Astrocyte of the cerebellum (primary cell): ENCODE measurements at regions not wholly inside any gene's neighbourhood (a gene's known extent, or its start where the extent isn't known, plus 50 kb on each side); places are given as distances from the start of the nearest gene placed in this dataset.

Source experiments
- DNase-seq: peaks from one replicate; pipeline ENCODE4 v3.0.0-alpha.2; 2011; ENCODE audit warnings: low read depth
- H3K4me3 ChIP-seq: 2 replicates; pipeline ENCODE4 v1.5.1; 2011; ENCODE audit warnings: mild to moderate bottlenecking, low read depth, low read length, moderate library complexity
- CTCF ChIP-seq: IDR thresholded peaks from 2 replicates; pipeline ENCODE4 v1.5.1; 2012; ENCODE audit warnings: low read length, low read depth, moderate library complexity, mild to moderate bottlenecking; ENCODE audit errors: missing control alignments
- in situ Hi-C: cut with HindIII; loops from 2 replicates; pipeline ENCODE4 v1.10.0; 2017; ENCODE audit warnings: low sequenced_read_pairs

DNA sequence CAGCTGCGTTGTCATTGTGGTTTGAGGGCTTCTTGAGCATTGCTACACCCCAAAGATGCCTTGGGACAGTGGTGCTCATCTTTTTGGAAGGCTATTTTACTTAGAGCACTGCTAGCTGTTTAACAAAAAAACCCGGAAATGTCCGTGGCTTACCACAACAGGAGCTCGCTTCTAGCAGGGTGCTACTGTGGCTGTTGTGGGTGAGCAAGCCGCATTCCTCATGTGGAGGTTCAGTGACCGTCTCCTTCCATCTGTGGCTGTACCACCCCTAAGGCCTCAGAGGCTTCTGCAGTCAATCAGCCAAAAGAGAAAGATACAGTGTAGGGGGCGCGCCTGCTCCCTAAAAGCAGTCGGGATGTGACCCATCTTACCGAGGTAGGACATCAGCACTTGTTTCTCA is 1004.2 kb downstream of the UQCRFS1 start:
- in situ Hi-C loops: no loop called here
- no peak overlapping the region for H3K4me3 ChIP-seq
- TF ChIP-seq CTCF: no peak
- DNase-seq: no peak

GRCh38 chr19:28207244-28207643 is 1005.7 kb downstream of the UQCRFS1 start:
- no peak overlapping the region for H3K4me3 ChIP-seq
- TF ChIP-seq CTCF: no peak
- DNase-seq: no peak
- in situ Hi-C loops: no loop called here

GRCh38 chr19:28201462-28201943 is 1011.4 kb downstream of the UQCRFS1 start:
- in situ Hi-C loops: no loop called here
- DNase-seq: no peak
- TF ChIP-seq CTCF: no peak

GRCh38 chr19:28199323-28199722 is 1013.6 kb downstream of the UQCRFS1 start:
- TF ChIP-seq CTCF: no peak
- in situ Hi-C loops: no loop called here
- H3K4me3 ChIP-seq: no peak overlapping the region
- no peak for DNase-seq

More at GRCh38 chr19:28201462-28201943, 1011.4 kb downstream of the UQCRFS1 start:
- no peak overlapping the region for H3K4me3 ChIP-seq

- in situ Hi-C loops: no loop called here
- no peak overlapping the region for H3K4me3 ChIP-seq
- no peak for TF ChIP-seq CTCF
- DNase-seq: no peak
Measured at GRCh38 chr19:28196961-28197360, 1016.0 kb downstream of the UQCRFS1 start.

DNA sequence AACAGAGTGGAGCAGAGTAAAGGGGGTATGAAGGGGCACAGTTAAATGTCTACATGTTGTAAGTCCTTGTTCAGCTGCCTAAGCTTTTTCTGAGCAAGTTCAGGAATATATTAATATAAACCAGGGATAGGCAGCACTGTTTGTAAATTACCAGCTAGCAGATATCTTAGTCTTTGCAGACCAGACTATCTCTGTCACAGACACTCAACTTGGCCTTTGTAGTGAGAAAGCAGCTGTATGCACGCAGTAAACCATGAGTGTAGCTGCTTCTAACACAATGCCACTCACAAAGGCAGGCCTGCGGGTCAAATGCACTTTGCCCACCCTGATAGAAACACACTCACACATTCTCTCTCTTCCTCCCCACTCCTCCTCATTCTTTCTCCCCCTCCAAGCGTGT is 1016.9 kb downstream of the UQCRFS1 start:
- DNase-seq: no peak
- no peak overlapping the region for H3K4me3 ChIP-seq
- no peak for TF ChIP-seq CTCF
- in situ Hi-C loops: no loop called here

DNA sequence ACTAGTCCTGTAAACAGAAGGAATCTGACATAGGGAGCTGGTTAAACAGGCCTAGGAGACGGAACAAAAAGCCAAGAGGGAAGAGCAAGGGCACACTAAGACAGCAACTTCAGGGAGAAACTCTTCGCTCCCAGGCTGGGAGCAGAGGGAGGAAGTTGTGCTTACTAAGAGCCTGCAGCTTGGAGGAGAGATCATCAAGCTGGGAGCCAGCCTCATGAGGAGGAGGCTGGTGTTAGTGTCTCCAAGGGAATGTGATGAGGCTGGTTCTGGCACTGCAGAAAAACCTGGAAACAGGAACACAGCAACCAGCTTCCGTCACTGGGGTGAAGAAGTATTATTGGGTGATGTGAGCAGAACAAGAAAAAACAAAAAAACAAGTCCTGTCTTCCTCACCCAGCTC is 1027.3 kb downstream of the UQCRFS1 start:
- TF ChIP-seq CTCF: no peak
- in situ Hi-C loops: no loop called here
- no peak overlapping the region for H3K4me3 ChIP-seq
- DNase-seq: no peak
